Vagina (tissue), 2 donors: ENCODE measurements at regions not wholly inside any gene's neighbourhood (a gene's known extent, or its start where the extent isn't known, plus 50 kb on each side); places are given as distances from the start of the nearest gene placed in this dataset.

ENCODE experiments used
- POLR2A ChIP-seq, 2 donors: fragments of 450-650 bp; IDR thresholded peaks; one replicate each; pipeline ENCODE4 v1.6.1; 2017; ENCODE audit warnings: antibody characterized with exemption in 2 of 2, mild to moderate bottlenecking in 2 of 2, moderate library complexity in 2 of 2
- POLR2AphosphoS5 ChIP-seq, 2 donors: sonication (generic); formaldehyde crosslinking; IDR thresholded peaks; one replicate each; pipeline ENCODE4 v1.9.0; 2017; ENCODE audit warnings: antibody characterized with exemption in 2 of 2, mild to moderate bottlenecking in 2 of 2, low read depth in 1 of 2; ENCODE audit not compliant: insufficient read depth in 1 of 2
- TF ChIP-seq, protein P1 (sequence below), 3 experiments: fragments of 450-650 bp in 2 of 3; fragments of 200-600 bp in 1 of 3; sonication (generic) in 1 of 3; IDR thresholded peaks; one replicate each; pipeline ENCODE4 v1.5.1; 2017 to 2019; ENCODE audit warnings: antibody characterized with exemption in 3 of 3, mild to moderate bottlenecking in 2 of 3, moderate library complexity in 2 of 3

DNA sequence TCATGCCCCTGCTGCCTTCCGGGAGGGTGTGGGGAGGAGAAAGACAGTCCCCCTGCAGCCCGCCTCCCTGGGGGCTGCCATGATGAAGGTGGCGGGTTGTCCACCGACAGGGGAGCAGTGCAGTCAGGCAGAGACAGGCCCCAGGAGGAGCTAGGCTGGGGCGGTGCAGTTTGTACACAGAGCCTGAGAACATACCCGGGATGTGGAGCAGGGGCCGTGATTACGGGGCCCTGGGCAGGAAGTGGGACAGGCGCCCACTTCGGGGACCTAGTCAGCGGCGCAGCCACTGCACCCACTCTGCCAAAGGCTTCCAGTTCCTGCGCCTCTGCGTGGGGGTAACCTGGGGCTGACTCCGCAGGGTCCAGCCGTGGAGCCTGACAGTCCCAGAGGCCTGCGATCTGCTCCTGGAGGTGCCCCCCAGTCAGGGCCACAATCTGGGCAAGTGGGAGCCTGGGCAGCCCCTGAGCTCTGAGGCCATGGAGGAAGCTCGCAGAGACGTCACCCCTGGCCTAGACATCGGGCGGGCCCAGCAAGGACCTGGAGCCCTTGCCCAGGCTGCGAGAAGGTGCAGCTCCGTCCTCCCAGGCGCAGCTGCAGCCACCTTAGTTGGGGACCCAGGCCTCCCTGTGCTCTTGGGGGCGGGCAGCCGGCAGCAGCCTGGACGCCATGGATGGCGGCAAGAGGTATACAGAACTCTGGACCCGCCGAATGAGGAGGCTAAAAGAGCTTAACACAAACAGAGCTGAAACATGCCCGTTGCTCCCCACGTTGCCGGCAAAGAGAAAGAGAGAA lies 1356.8 kb downstream of the XPNPEP1 start:
- TF ChIP-seq, protein P1, sequence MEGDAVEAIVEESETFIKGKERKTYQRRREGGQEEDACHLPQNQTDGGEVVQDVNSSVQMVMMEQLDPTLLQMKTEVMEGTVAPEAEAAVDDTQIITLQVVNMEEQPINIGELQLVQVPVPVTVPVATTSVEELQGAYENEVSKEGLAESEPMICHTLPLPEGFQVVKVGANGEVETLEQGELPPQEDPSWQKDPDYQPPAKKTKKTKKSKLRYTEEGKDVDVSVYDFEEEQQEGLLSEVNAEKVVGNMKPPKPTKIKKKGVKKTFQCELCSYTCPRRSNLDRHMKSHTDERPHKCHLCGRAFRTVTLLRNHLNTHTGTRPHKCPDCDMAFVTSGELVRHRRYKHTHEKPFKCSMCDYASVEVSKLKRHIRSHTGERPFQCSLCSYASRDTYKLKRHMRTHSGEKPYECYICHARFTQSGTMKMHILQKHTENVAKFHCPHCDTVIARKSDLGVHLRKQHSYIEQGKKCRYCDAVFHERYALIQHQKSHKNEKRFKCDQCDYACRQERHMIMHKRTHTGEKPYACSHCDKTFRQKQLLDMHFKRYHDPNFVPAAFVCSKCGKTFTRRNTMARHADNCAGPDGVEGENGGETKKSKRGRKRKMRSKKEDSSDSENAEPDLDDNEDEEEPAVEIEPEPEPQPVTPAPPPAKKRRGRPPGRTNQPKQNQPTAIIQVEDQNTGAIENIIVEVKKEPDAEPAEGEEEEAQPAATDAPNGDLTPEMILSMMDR (IDR thresholded peaks at IDR 0.05): no peak
- TF ChIP-seq POLR2A (IDR thresholded peaks at IDR 0.05): no peak
- TF ChIP-seq POLR2AphosphoS5 (IDR thresholded peaks at IDR 0.05; ENCODE audit: insufficient read depth in 1 of 2, low read depth in 1 of 2): no peak
